ENCODE measurements at regions not wholly inside any gene's neighbourhood (a gene's known extent, or its start where the extent isn't known, plus 50 kb on each side); places are given as distances from the start of the nearest gene placed in this dataset.

DNA sequence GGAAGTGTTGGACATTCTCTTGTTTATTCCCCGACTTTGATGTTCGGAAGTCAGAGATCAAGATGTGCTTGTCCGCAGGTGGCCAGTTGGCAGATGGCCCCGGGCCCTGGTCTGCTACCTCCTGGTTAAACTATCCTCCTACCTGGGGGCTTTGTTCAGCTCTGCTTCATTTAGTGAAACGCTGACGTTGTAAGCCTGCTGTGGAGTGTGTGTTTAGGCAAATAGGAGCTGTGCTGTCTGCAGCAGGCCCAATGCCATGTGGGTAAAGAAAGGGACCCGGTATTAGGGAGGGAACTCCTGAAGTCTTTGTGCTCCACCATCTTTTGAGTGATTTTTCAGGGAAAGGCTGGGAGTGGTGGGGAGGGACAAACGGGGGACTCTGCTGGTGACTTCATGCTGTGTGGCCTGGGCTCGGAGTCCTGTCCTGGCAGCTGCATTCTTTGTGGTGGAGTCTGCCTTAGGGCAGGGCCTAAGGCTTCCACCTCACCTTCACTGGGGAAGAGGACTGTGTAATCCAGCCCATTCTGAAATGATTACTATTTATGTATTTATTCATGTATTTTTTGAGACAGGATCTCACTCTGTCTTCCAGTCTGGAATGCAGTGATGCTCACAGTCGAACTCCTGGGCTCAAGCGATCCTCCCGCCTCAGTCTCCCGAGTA lies 171.1 kb upstream of the KLF6 start:
- TF ChIP-seq TRIM24 (IDR thresholded peaks at IDR 0.05), result no peak
- no peak for TF ChIP-seq ZNF274 (IDR thresholded peaks at IDR 0.05; ENCODE audit: borderline replicate concordance, low read depth, low read length)
- no peak for TF ChIP-seq YY1 (IDR thresholded peaks at IDR 0.05; ENCODE audit: borderline replicate concordance in 1 of 3, control insufficient read depth in 1 of 3, extremely low read depth in 1 of 3, insufficient read depth in 3 of 3, insufficient read length in 1 of 3, insufficient replicate concordance in 2 of 3, low read depth in 1 of 3, low read length in 2 of 3)
- TF ChIP-seq, protein P1, sequence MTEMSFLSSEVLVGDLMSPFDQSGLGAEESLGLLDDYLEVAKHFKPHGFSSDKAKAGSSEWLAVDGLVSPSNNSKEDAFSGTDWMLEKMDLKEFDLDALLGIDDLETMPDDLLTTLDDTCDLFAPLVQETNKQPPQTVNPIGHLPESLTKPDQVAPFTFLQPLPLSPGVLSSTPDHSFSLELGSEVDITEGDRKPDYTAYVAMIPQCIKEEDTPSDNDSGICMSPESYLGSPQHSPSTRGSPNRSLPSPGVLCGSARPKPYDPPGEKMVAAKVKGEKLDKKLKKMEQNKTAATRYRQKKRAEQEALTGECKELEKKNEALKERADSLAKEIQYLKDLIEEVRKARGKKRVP (CRISPR knock-in tag; IDR thresholded peaks at IDR 0.05), result no peak
- no peak for TF ChIP-seq ARID2 (IDR thresholded peaks at IDR 0.05)
- TF ChIP-seq POLR2A (conservative IDR thresholded peaks at IDR 0.05), result no peak
- no peak for TF ChIP-seq RFX1 (IDR thresholded peaks at IDR 0.05)
- TF ChIP-seq ZNF76 (CRISPR knock-in tag; IDR thresholded peaks at IDR 0.05; ENCODE audit: borderline replicate concordance), result no peak
- TF ChIP-seq MIER1 (IDR thresholded peaks at IDR 0.05; ENCODE audit: low read depth), result no peak

Data from K562 (cell line).